Ovary (tissue), 3 donors: ENCODE measurements at regions not wholly inside any gene's neighbourhood (a gene's known extent, or its start where the extent isn't known, plus 50 kb on each side); places are given as distances from the start of the nearest gene placed in this dataset.

Experiments
- POLR2A ChIP-seq: fragments of 450-650 bp; IDR thresholded peaks from one replicate; pipeline ENCODE4 v1.6.1; 2017; ENCODE audit warnings: antibody characterized with exemption, mild to moderate bottlenecking, moderate library complexity
- TF ChIP-seq, protein P1 (sequence below), 3 donors: fragments of 450-650 bp in 2 of 3; fragments of 200-600 bp in 1 of 3; IDR thresholded peaks; one replicate each; pipeline versions ENCODE4 v1.5.1 to v1.8.0; 2016 to 2022; ENCODE audit warnings: antibody characterized with exemption in 3 of 3, mild to moderate bottlenecking in 1 of 3
- donor health status: DM: no; HTN: no; CAD: no.

DNA sequence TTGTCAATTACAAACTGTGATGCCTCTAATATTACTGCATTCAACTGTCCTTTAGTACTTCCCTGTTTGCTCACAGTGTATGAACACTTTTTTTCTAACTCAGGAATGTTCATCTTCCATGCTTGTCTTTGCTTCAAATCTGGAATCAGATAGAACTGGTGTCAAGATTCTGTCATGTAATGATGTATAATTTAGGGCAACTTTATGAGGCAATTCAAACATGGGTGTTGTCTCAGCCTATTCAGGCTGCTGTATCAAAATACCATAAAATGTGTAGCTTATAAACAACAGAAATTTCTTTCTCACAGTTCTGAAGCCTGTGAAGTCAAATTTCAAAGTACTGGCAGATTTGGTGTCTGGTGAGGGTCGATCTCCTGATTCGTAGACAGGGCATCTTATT, 1012.9 kb downstream of the RAB28 start:
- TF ChIP-seq, protein P1, sequence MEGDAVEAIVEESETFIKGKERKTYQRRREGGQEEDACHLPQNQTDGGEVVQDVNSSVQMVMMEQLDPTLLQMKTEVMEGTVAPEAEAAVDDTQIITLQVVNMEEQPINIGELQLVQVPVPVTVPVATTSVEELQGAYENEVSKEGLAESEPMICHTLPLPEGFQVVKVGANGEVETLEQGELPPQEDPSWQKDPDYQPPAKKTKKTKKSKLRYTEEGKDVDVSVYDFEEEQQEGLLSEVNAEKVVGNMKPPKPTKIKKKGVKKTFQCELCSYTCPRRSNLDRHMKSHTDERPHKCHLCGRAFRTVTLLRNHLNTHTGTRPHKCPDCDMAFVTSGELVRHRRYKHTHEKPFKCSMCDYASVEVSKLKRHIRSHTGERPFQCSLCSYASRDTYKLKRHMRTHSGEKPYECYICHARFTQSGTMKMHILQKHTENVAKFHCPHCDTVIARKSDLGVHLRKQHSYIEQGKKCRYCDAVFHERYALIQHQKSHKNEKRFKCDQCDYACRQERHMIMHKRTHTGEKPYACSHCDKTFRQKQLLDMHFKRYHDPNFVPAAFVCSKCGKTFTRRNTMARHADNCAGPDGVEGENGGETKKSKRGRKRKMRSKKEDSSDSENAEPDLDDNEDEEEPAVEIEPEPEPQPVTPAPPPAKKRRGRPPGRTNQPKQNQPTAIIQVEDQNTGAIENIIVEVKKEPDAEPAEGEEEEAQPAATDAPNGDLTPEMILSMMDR (IDR thresholded peaks at IDR 0.05): no peak
- TF ChIP-seq POLR2A: no peak
